Mesodermal cell (in vitro differentiated cells): ENCODE measurements at regions not wholly inside any gene's neighbourhood (a gene's known extent, or its start where the extent isn't known, plus 50 kb on each side); places are given as distances from the start of the nearest gene placed in this dataset.
"Not testable (repeated sequence)": the region's sequence is repeated elsewhere in the genome, so short reads cannot be mapped to it uniquely, and the experiment has no call there.

Source experiments
- H3K27ac ChIP-seq: 2 replicates; pipeline ENCODE4 v1.7.0; 2013; ENCODE audit warnings: mild to moderate bottlenecking, low read depth, low read length, moderate library complexity; ENCODE audit not compliant: severe bottlenecking
- H3K36me3 ChIP-seq: 2 replicates; pipeline ENCODE4 v1.7.1; 2013; ENCODE audit warnings: mild to moderate bottlenecking, low read length, moderate library complexity; ENCODE audit not compliant: control insufficient read depth, insufficient read depth
- H3K4me1 ChIP-seq: one replicate; pipeline ENCODE4 v1.7.1; 2013; ENCODE audit warnings: mild to moderate bottlenecking, low read length; ENCODE audit not compliant: insufficient read depth, control insufficient read depth, poor library complexity, severe bottlenecking
- H3K4me3 ChIP-seq: 2 replicates; pipeline ENCODE4 v1.7.0; 2013; ENCODE audit warnings: low read length, control low read depth, mild to moderate bottlenecking; ENCODE audit not compliant: insufficient read depth, poor library complexity, severe bottlenecking; ENCODE audit errors: extremely low read depth
- H3K9me3 ChIP-seq: 2 replicates; pipeline ENCODE4 v1.7.1; 2013; ENCODE audit warnings: mild to moderate bottlenecking, low read length, moderate library complexity; ENCODE audit not compliant: control insufficient read depth
- WGBS, 2 experiments: methylation state at CpG; one replicate each; pipeline ENCODE4 v1.1.5; 2013; ENCODE audit warnings: missing lambda C conversion rate in 2 of 2; ENCODE audit not compliant: insufficient coverage in 2 of 2; 5-methylcytosine and 5-hydroxymethylcytosine counted together

DNA sequence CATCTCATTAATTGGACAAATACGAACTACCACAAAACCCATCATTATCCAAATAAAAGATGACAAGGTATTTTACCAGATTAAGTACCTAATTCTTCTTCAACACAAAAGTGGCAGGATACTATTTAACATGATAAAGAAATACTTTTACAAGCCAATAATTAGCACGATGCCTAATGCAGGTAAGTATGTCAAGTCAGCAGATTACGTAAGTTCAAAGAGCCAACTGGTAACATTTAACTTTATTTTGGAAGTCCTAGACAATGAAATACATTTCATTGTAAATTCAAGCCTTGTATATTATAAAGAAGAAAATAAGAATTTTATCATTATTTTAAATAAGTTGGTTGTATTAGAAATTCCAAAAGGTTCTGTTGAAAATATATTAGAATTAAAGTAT is 535.3 kb upstream of the SOX9 start:
- no peaks in the 10 kb centered on the region for H3K36me3 ChIP-seq
- no peaks in the 10 kb centered on the region for H3K9me3 ChIP-seq
- no CpG with 5 or more reads among the region's 3 CpGs for WGBS, 2 experiments
- no peaks in the 10 kb centered on the region for H3K4me1 ChIP-seq
- no peak overlapping the region for H3K27ac ChIP-seq
- H3K4me3 ChIP-seq, result no peak overlapping the region

GRCh38 chr17:71592431-71592830 is 528.4 kb upstream of the SOX9 start:
- H3K4me1 ChIP-seq, result no peaks in the 10 kb centered on the region
- no peaks in the 10 kb centered on the region for H3K36me3 ChIP-seq
- no peaks in the 10 kb centered on the region for H3K9me3 ChIP-seq
- H3K4me3 ChIP-seq, result no peak overlapping the region
- H3K27ac ChIP-seq, result no peak overlapping the region

DNA sequence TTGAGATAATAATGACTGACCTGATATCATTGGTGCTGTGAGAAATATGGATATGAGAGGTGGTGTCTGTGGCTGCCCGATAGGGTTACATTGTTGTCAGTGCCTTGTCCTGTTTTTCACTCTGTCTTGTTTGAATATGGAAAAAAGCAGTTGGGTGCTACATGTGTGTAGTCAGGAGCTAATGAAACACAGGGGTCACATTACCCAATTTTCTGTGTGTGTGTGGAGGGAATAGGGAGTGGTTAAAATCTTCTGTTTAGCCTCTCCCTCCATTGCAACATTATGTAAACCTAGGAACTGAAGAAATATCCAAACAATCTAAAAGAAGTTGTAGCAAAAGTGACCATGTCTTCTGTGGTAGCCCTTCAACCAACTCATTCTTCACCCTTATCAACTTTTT is 527.7 kb upstream of the SOX9 start:
- no peaks in the 10 kb centered on the region for H3K9me3 ChIP-seq
- no peak overlapping the region for H3K27ac ChIP-seq
- WGBS, 2 experiments, result 77 to 100% methylated on average over 1 of the region's 1 CpG
- H3K4me3 ChIP-seq, result no peak overlapping the region
- H3K4me1 ChIP-seq, result no peaks in the 10 kb centered on the region
- no peaks in the 10 kb centered on the region for H3K36me3 ChIP-seq

DNA sequence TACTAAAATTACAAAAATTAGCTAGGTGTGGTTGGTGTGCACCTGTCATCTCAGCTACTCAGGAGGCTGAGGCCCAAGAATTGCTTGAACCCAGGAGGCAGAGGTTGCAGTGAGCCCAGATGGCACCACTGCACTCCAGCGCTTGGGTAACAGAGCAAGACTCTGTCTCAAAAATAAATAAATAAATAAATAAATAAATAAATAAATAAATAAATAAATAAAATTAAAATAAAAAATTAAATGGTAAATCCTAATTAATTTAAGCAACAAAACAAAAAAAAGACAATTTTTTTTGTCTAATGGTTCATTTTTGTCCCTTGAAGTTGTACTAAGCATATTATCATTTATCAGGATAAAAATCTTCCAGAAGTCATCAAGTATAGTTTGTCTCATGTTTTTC is 521.2 kb upstream of the SOX9 start:
- no CpG with 5 or more reads among the region's 1 CpG for WGBS, 2 experiments
- not testable (repeated sequence) for H3K4me1 ChIP-seq, H3K9me3 ChIP-seq, H3K27ac ChIP-seq, H3K4me3 ChIP-seq, H3K36me3 ChIP-seq

GRCh38 chr17:71600137-71600789 is 520.6 kb upstream of the SOX9 start:
- Histone ChIP-seq H3K27ac (no peak overlapping the region), H3K4me3 (no peak overlapping the region), H3K9me3 (no peaks in the 10 kb centered on the region), H3K36me3 (no peaks in the 10 kb centered on the region), H3K4me1 (no peaks in the 10 kb centered on the region)
- 93 to 100% methylated on average over 5 of the region's 8 CpGs for WGBS, 2 experiments

- Histone ChIP-seq H3K4me1 (no peaks in the 10 kb centered on the region), H3K9me3 (no peaks in the 10 kb centered on the region), H3K4me3 (no peak overlapping the region), H3K27ac (no peak overlapping the region), H3K36me3 (no peaks in the 10 kb centered on the region)
- 84 to 94% methylated on average over 2 to 3 of the region's 4 CpGs for WGBS, 2 experiments
These were observed 518.8 kb upstream of the SOX9 start for GRCh38 chr17:71601894-71602504.

- Histone ChIP-seq H3K4me3 (no peak overlapping the region), H3K4me1 (no peaks in the 10 kb centered on the region), H3K36me3 (no peaks in the 10 kb centered on the region), H3K27ac (no peak overlapping the region), H3K9me3 (peaks cover 11% of the 10 kb centered on the region)
These were observed 506.8 kb upstream of the SOX9 start for GRCh38 chr17:71613996-71614395.

DNA sequence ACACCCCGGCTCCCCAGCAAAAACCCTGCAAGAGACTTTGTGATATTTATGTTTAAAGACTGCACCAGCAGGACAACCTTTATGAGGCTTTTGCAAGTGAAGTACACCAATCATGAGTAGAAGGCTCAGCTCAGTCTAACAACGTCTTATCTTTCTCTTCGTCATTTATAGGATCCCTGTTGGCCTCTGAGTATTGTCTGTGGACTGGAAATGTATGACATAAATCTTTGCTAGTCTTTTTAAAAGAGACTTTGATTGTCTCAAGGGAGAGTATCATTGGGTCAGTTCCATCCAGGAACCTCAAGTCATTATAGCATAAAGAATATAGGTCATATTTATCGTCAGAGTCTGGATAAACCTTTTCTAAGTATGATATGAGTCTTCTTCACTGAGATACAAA is 505.0 kb upstream of the SOX9 start:
- Histone ChIP-seq H3K27ac (no peak overlapping the region), H3K4me3 (no peak overlapping the region), H3K4me1 (no peaks in the 10 kb centered on the region), H3K36me3 (no peaks in the 10 kb centered on the region), H3K9me3 (peaks cover 15% of the 10 kb centered on the region)
- 79% methylated on average over 3 of the region's 4 CpGs; no CpG with 5 or more reads in 1 of the 2 experiments for WGBS, 2 experiments

GRCh38 chr17:71617767-71618166 is 503.1 kb upstream of the SOX9 start:
- peaks cover 15% of the 10 kb centered on the region for H3K9me3 ChIP-seq
- not testable (repeated sequence) for H3K27ac ChIP-seq, H3K4me3 ChIP-seq, H3K4me1 ChIP-seq, H3K36me3 ChIP-seq

- H3K9me3 ChIP-seq, result peaks cover 5% of the 10 kb centered on the region
- no peak overlapping the region for H3K27ac ChIP-seq
- peaks cover 6% of the 10 kb centered on the region for H3K4me1 ChIP-seq
- H3K36me3 ChIP-seq, result no peaks in the 10 kb centered on the region
- no CpG with 5 or more reads among the region's 1 CpG for WGBS, 2 experiments
- no peak overlapping the region for H3K4me3 ChIP-seq
These were observed 495.5 kb upstream of the SOX9 start for GRCh38 chr17:71625330-71625729.

DNA sequence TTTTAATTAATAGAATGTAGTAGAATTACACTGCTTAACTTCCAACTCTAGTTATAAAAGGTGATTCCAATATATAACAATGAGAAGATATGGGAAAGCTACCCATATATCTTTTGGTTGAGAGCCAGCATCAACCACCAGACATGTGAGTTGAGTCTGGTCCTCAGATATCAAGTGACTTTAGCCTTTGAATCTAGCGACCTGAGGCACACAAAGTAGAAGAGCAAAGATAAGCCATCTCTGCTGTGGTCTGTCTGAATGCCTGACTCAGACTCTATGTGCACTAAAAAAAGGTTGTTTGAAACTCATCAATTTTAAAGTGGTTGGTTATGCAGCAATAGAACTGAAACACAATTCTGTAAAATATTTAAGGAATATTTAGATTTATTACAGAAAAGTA is 492.5 kb upstream of the SOX9 start:
- WGBS, 2 experiments, result 86 to 100% methylated on average over 1 of the region's 1 CpG
- Histone ChIP-seq H3K27ac (no peak overlapping the region), H3K9me3 (peaks cover 5% of the 10 kb centered on the region), H3K4me1 (peaks cover 32% of the 10 kb centered on the region), H3K36me3 (no peaks in the 10 kb centered on the region), H3K4me3 (no peak overlapping the region)
